ENCODE measurements at regions not wholly inside any gene's neighbourhood (a gene's known extent, or its start where the extent isn't known, plus 50 kb on each side); places are given as distances from the start of the nearest gene placed in this dataset.
"Not testable (repeated sequence)": the region's sequence is repeated elsewhere in the genome, so short reads cannot be mapped to it uniquely, and the experiment has no call there.

GRCh38 chr16:86233506-86233905 lies 276.8 kb upstream of the FOXF1 start:
- not testable (repeated sequence) for TF ChIP-seq CTCF (optimal IDR thresholded peaks at IDR 0.05 in 1 of 3, IDR thresholded peaks at IDR 0.05 in 1 of 3, conservative IDR thresholded peaks at IDR 0.05 in 1 of 3; ENCODE audit: extremely low read depth in 1 of 3, insufficient read depth in 2 of 3, low read length in 3 of 3); EZH2 (IDR thresholded peaks at IDR 0.05; ENCODE audit: low read length)

All from keratinocyte (primary cell).